Right atrium auricular region (tissue), 2 donors: ENCODE measurements at regions not wholly inside any gene's neighbourhood (a gene's known extent, or its start where the extent isn't known, plus 50 kb on each side); places are given as distances from the start of the nearest gene placed in this dataset.

Experiments
- DNase-seq: peaks from one replicate; pipeline ENCODE4 v3.0.0-alpha.2; 2019; ENCODE audit warnings: low spot score
- H3K27ac ChIP-seq, 2 donors: fragments of 200-600 bp; sonication (generic); 1 replicate in 1 of 2; 2 replicates in 1 of 2; pipeline ENCODE4 v1.5.1; 2016 to 2019
- H3K27me3 ChIP-seq, 2 donors: fragments of 200-600 bp; sonication (generic); one replicate each; pipeline versions ENCODE4 v1.5.1 to v1.6.0; 2017 to 2019
- H3K36me3 ChIP-seq: fragments of 200-600 bp; sonication (generic); one replicate; pipeline ENCODE4 v1.5.1; 2016
- H3K4me1 ChIP-seq, 2 donors: fragments of 200-600 bp; sonication (generic); one replicate each; pipeline versions ENCODE4 v1.5.1 to v1.6.0; 2017 to 2019
- H3K4me3 ChIP-seq, 2 donors: fragments of 200-600 bp; sonication (generic); 1 replicate in 1 of 2; 2 replicates in 1 of 2; pipeline ENCODE4 v1.5.1; 2017 to 2019; ENCODE audit warnings: mild to moderate bottlenecking in 1 of 2, moderate library complexity in 1 of 2
- H3K9me3 ChIP-seq, 2 donors: fragments of 200-600 bp; sonication (generic); one replicate each; pipeline ENCODE4 v1.5.1; 2019
- CTCF ChIP-seq, 2 donors: fragments of 200-600 bp; sonication (generic); IDR thresholded peaks; one replicate each; pipeline ENCODE4 v1.5.1; 2019; ENCODE audit warnings: antibody characterized with exemption in 2 of 2

GRCh38 chr1:194477908-194478307 is 1291.5 kb upstream of the B3GALT2 start:
- Histone ChIP-seq H3K4me1 (no peaks in the 10 kb centered on the region), H3K36me3 (no peaks in the 10 kb centered on the region), H3K4me3 (no peak overlapping the region), H3K27me3 (no peaks in the 10 kb centered on the region), H3K27ac (no peak overlapping the region), H3K9me3 (no peaks in the 10 kb centered on the region)
- no peak for TF ChIP-seq CTCF (IDR thresholded peaks at IDR 0.05)
- no peak for DNase-seq

GRCh38 chr1:194476872-194477271 is 1290.5 kb upstream of the B3GALT2 start:
- DNase-seq = no peak
- H3K4me3 ChIP-seq = no peak overlapping the region
- no peaks in the 10 kb centered on the region for H3K9me3 ChIP-seq
- H3K27me3 ChIP-seq = no peaks in the 10 kb centered on the region
- TF ChIP-seq CTCF (IDR thresholded peaks at IDR 0.05) = no peak
- no peaks in the 10 kb centered on the region for H3K4me1 ChIP-seq
- no peak overlapping the region for H3K27ac ChIP-seq
- H3K36me3 ChIP-seq = no peaks in the 10 kb centered on the region

- Histone ChIP-seq H3K27ac (no peak overlapping the region), H3K9me3 (no peaks in the 10 kb centered on the region), H3K4me1 (no peaks in the 10 kb centered on the region), H3K27me3 (no peaks in the 10 kb centered on the region), H3K4me3 (no peak overlapping the region), H3K36me3 (no peaks in the 10 kb centered on the region)
- no peak for TF ChIP-seq CTCF (IDR thresholded peaks at IDR 0.05)
- no peak for DNase-seq
Observed at GRCh38 chr1:194476351-194476750, 1289.9 kb upstream of the B3GALT2 start.

- no peak overlapping the region for H3K4me3 ChIP-seq
Observed at GRCh38 chr1:194474701-194475100, 1288.3 kb upstream of the B3GALT2 start.

GRCh38 chr1:194473766-194474165 is 1287.4 kb upstream of the B3GALT2 start:
- TF ChIP-seq CTCF (IDR thresholded peaks at IDR 0.05) = no peak
- Histone ChIP-seq H3K4me1 (no peaks in the 10 kb centered on the region), H3K36me3 (no peaks in the 10 kb centered on the region), H3K27ac (no peak overlapping the region), H3K27me3 (no peaks in the 10 kb centered on the region), H3K4me3 (no peak overlapping the region), H3K9me3 (no peaks in the 10 kb centered on the region)
- no peak for DNase-seq

More at GRCh38 chr1:194474701-194475100, 1288.3 kb upstream of the B3GALT2 start:
- no peak for DNase-seq
- no peak overlapping the region for H3K27ac ChIP-seq
- TF ChIP-seq CTCF (IDR thresholded peaks at IDR 0.05) = no peak
- H3K9me3 ChIP-seq = no peaks in the 10 kb centered on the region
- H3K4me1 ChIP-seq = no peaks in the 10 kb centered on the region
- no peaks in the 10 kb centered on the region for H3K36me3 ChIP-seq
- H3K27me3 ChIP-seq = no peaks in the 10 kb centered on the region

GRCh38 chr1:194469282-194469681 is 1282.9 kb upstream of the B3GALT2 start:
- Histone ChIP-seq H3K9me3 (no peaks in the 10 kb centered on the region), H3K4me1 (no peaks in the 10 kb centered on the region), H3K4me3 (no peak overlapping the region), H3K36me3 (no peaks in the 10 kb centered on the region), H3K27me3 (no peaks in the 10 kb centered on the region), H3K27ac (no peak overlapping the region)
- TF ChIP-seq CTCF (IDR thresholded peaks at IDR 0.05) = no peak
- no peak for DNase-seq
